GM04504 (cell line): ENCODE measurements at regions not wholly inside any gene's neighbourhood (a gene's known extent, or its start where the extent isn't known, plus 50 kb on each side); places are given as distances from the start of the nearest gene placed in this dataset.

Source experiments
- DNase-seq: peaks from one replicate; pipeline ENCODE4 v3.0.0-alpha.2; 2012; ENCODE audit warnings: low read depth

DNA sequence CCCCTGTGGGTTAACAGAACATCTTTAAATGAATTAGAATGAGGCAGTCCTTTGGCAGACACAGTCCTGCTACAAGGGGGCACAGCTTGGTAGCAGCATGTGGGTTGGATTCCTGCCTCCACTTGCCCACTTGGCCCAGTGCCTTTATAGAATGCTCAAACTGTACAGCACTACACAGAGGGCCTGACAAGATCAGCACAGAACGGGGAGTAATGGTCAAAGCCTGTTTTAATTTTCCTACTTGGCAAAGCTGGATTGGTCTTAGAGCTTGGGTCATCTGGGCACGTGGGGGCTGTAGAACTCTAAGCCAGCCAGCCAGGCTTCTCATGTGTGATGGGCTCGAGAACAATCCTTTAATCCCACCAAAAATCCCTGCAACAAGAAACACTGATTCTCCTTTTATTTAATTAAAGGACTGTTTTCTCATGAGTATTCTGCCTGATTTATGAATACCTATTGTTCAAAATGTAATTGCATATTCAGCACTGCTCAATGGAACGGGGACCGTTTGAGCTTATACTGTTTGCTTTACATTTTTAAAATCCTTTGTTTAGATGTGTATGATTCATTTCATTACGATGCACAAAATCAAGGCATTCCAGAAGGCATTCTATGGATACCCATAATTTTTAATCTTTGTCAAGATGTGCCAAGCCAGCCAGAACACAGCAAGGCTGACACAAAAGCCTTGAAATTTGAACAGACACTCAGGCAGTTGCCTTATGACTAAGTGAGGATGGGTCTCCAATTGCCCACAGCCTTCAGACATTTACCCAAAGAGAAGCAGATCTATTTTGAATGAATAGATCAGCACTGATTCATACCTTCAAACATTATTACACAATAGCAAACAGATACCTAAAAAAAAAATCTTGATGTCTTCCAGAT is 249.3 kb upstream of the TGFBR2 start:
- DNase-seq = no peak

DNA sequence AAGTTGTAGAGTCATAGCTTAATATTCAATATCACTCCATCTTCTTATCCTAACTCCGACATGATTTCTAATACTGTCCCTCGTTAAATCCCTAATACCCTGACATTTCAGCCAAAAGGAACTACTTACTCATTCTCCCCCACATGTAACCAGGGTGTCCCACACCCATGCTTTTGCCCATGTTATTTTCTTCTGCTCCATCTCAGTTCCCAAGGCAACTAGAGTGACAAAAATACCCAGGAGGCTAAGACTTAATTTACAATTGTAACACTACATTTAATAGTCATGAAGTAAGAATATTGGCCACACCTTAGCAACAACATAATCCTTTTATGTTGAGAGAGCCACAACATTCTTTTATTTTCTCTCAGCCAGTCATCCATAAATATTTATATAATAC is 248.5 kb upstream of the TGFBR2 start:
- no peak for DNase-seq

DNA sequence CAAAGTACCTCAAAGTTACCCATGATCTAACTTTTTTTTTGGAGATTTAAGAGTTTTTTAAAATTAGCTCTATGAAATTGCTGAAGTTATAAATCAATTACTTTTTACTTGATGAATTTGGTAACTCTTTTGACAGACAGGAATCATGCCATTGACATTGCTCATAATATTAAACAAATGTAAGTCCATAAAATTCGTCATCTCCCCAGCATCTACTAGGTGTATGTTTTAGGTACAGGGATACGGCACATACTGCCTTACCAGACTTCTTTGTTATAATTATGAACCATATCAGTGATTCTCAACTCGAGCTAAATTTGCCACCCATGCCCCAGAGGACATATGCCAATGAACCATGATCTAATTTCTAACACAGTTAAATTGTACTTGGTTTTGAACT is 247.5 kb upstream of the TGFBR2 start:
- no peak for DNase-seq

DNA sequence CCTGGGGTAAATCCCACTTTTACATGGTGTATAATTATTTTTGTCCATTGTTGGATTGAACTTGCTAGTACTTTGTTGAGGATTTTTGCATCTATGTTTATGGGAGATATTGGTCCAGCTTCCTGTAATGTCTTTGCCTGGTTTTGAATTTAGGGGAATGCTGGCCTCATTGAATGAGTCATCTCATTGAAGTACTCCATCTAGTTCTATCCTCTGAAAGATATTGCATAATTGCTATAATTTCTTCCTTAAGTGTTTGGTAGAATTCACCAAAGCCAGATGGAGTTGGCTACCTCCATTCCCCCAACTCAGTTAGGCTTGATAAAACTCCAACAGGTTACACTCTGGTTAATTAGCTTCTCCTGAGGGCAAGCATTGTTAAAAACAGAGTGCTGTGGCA is 237.4 kb upstream of the TGFBR2 start:
- peak; percentile 56 for DNase-seq

DNA sequence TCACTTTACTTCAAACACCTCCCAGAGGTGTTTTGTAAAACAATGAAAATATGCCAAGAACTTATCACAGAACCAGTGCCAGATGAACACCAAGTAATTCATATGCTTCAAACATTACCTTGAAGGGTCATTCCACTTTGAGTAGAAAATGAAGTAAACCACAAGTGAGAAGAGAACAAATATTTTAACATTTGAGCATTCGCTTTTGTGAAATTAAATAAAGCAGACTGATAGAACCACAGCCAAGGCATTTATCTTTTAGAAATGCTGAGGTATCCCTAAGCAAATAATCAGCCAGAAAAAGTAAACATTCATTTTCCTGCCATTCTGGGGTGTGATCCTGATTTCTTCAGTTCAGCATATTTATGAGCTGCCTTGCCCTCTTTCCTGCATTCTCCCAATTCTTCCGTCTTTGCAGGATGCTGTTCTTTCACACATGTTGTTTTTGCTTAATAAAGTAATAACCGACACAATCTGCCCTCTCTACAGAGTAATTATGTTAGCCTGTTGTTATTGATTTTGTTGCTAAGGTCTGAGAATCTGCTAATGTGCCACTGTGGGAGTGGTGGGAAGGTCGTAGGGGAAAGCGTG is 235.6 kb upstream of the TGFBR2 start:
- peak; percentile 27 for DNase-seq

DNA sequence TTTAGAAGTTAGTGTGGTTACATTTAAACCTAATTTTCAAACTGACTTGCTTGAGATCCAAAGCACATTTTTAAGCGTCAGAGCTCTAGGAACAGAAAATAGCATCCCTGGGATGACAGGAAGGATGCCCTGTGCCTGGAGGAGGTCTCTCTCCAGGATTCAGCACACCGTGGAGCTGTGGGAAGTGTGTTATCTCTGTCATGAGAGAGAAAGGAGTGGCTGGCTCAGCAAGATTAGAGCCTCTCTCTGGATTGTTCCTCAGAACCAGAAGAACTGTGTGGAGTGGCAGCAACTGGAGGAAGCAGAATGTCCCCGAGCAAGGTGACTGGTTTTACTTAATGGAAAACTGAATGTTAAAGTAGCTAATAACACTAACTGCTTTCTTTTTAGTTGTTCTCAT is 233.6 kb upstream of the TGFBR2 start:
- no peak for DNase-seq

DNA sequence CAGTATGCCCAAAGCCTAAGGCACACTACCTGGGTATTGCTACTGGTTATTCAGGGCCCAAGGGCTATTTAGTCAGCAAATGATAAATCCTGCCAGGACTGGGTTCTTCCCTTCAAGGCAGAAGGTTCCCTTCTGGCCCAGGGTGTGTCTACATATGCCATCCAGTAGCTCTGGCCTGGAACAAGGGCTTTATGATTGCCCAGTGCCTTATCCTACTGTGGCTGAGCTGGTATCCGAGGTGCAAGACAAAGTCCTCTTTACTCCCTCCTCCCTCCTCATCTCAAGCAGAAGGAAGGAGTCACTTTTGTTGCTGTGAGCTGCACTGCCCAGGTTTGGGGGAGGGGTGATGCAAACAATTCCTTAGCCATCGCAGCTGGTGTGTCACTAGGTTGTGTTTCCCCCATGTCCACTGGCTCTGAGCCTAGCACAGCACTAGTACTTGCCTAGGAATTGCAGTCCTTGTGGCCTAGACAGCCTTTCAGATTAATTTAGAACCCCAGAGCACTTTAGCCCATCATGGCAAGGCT is 221.8 kb upstream of the TGFBR2 start:
- DNase-seq = no peak

DNA sequence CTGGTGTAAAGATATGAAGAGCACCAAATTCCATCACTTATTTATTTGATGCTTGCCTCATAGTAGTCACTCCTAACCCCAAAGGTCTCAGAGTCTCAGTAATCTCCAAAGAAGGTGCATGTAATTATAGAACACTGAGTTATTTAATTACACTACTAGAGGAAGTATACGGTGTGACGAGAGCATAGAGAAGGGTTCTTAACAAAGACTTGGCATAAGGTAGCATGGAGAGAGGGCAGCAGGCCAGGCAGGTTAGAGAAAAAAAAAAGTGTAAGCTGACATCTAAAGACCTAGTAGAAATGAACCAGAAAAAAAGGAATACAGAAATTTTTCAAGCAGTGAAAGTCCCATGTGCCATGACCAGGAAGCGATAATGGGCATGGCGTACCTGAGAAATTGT is 213.3 kb upstream of the TGFBR2 start:
- no peak for DNase-seq

DNA sequence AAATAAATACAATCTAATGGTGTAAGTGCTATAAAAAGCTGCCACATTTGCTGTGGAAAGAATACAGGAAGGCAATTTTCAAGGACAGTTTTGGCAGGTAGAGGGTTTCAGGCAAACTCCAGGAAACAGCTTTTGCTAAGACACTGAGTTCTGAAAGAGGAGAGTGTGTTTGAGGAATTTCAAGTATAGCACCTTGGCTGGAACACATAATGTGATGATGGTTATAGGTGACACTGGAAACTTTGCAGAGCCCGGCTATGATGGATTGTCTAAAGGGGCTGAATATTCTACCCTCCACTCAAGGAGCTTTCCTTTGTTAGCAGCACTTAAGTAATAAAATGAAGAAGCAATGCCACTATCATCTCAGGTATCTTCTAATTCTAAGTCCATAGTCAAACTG is 209.4 kb upstream of the TGFBR2 start:
- DNase-seq = no peak

DNA sequence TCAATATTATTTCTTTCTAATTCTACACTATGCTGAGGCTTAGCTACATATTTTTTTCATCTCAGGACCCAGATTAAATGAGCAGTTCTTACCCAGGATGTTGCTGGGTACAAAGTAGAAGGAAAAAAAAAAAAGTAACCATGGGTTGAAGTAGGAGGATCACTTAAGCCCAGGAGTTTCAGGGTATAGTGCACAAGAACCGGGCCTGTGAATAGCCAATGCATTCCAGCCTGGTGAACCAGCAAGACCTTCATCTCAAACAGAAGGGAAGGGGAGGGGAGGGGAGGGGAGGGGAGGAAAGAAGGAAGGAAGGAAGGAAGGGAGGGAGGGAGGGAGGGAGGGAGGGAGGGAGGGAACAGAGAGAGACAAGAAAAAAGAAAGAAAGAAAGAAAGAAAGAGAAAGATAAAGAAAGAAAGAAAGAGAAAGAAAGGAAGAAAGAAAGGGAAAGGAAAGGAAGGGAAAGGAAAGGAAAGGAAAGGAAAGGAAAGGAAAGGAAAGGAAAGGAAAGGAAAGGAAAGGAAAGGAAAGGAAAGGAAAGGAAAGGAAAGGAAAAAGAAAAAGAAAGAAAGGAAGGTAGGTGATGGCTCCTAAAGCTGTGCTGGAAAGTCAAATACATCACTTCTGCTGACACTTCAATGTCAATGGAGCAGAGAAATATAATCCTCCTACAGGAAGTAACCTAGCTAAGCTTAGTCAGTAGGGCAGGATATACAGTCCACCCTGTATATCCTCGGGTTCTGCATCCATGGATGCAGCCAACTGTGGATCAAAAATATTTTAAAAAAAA is 206.8 kb upstream of the TGFBR2 start:
- DNase-seq = no peak

DNA sequence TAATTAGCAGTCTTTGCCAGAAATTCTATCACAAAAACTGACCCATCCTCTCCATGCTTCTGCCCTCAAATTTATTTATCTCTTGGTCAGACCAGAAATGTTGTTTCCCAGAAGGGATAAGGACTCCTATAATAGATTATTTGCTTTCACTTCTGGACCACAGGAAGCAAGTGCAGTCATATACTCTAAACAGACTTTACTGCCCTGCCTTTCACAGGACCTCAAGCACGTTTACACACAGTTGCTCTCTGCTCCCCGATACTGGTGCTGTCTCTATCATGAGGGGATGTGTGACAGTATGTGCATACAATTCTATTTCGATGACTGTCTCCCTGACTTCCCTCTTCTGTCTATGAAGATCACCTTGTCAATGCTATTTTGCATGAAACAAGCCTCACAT is 205.5 kb upstream of the TGFBR2 start:
- DNase-seq = no peak

DNA sequence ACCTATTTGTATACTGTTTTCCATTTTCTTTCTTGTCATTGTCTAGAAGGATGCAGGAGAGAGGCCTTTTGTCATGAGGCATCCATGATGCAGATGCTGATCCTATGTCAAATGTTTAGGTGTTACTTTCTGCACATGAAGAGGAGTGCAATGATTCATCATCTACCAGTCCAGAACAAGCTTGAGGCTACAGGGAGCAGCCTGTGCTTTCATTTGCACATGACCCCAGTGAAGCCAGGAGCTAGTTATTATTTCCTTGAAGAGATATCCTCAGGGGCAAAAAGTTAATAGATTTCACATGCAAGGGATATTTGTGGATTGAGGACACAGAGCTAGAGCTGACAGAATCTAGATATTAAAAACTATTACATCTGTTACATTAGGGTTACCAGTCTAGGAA is 204.4 kb upstream of the TGFBR2 start:
- DNase-seq = peak; percentile 24

DNA sequence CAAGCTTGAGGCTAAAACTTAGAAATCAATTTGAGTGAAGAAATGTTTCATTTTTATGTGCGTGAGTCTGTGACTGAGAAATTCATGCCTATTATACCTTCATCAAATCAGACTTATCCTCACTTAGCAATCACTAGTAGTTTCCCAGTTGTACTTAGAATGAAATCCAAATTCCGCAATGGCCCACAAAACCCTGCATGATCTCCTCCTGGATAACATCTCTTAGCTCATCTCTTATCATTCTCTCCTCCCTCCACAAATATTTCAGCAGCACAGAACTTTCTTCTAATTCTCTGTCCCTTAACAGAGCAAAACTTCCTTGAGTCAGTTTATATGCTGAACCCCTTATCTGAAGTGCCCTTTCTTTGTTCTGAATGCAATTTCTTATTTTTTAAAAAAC is 198.8 kb upstream of the TGFBR2 start:
- DNase-seq = no peak

DNA sequence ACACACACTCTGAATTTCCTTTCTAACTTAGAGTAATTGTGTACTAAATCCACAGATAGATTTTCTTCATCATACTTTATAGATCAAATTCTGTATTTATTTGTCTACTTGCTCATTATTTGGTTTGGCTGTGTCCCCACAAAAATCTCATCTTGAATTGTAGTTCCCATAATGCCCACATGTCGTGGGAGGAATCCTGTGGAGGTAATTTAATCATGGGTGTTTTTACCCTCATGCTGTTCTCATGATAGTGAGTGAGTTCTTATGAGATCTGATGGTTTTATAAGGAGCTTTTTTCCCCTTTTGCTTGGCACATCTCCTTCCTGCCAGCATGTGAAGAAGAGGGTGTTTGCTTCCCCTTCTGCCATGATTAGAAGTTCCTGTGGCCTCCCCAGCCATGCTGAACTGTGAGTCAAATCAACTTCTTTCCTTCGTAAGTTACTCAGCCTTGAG is 198.3 kb upstream of the TGFBR2 start:
- no peak for DNase-seq

DNA sequence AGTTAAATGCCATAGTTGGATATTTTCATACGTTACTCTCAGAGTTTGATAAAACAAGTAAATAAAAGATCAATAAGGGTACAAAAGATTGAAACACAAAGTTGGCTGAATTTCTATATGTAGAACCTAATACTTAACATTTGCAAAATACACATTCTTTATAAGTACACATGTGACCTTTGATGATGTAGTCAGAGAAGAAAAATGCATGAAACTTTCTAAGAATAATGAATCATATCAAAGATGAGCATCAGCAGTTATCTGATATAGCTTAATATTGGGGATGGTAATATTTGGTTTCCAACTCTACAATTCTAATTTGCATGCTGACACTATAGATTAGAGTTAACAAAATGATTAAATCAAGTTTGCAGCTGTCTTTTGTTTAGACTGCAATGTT is 188.0 kb upstream of the TGFBR2 start:
- DNase-seq = no peak

DNA sequence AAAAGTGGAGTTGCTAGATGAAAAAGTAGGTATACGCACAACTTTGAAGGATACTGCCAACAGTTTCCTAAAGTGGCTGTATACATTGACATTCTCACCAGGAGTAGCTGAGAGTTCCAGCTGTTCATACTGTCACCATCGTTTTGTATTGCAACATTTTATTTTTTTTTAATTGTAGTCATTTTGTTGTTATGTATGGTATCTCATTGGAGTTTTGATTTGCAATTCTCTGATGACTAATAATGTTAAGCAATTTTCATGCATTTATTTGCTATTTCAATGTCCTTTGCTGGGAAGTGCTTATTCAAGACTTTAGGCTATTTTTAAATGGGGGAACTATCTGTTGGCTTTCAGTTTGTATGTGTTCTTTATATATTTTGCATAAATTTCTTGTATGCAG is 185.1 kb upstream of the TGFBR2 start:
- no peak for DNase-seq

DNA sequence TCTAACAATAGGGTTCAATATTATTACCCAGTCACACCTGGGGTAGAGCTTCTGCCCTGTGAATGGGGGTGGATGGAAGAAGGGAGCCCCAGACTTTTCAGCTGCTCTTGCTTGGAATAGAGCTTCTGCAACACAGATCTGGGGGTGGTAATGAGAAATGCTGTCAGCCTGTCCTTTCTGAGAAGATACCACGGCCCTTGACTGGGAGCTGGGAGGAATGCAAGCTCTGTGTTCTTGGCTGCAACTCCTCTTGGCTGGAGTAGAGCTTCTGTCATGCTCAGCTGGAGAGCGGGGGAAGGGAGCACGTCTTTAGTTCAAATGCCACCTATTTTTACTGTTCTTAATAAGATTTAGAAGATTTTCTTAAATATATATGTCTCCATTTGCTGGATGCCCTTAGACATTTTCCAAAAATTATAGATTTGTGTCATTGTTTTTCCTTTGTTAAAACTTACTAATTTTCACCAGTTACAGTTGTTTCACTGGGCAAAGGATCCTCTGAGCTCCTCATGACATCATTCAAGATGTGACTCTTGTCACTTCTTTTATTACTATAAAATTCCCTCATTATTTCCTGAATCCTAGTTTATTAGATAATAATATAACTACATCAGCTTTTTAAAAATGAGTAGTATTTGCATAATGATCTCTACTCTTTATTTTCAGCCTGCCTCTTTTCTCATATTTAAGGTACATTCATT is 180.0 kb upstream of the TGFBR2 start:
- no peak for DNase-seq

DNA sequence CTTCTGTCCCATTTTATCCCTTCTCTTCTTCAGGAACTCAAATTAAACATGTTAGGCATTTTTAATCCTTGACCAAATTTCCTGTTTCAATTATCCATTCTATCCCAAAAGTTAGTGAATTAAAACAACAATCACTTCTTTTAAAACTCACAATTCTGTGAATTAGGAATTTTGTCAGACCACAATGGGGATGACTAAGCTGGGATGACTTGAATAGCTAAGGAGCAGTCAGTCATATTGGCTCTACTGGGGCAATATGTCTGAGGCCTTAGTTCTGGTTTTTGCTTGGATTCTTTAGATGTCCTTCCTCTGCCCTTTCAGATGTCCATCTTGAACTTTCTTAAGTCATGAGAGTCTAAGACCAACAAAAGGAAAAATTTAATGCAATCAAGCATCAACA is 178.2 kb upstream of the TGFBR2 start:
- DNase-seq = no peak

DNA sequence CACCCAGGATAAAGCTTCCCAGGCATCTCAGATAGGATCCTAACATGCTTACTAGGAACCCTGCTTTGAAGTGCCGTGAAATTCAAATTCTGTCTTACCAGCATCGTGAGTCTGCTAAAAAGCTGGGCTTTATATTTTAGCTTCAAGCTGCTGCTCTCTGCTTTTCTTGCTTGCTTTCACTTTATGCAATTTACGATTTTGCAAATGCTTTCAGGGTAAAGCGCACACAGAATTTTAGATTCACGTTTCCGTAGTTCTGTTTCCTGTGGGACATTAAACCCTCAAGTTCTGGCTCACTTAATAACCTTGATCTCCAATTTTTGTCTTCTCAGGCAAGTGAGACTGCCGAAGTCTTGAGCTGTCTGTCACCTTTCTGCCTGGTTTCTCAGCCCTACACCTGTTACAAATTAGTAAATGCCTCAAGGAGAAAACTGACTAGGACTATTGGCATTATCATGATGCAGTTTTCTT is 170.5 kb upstream of the TGFBR2 start:
- no peak for DNase-seq

DNA sequence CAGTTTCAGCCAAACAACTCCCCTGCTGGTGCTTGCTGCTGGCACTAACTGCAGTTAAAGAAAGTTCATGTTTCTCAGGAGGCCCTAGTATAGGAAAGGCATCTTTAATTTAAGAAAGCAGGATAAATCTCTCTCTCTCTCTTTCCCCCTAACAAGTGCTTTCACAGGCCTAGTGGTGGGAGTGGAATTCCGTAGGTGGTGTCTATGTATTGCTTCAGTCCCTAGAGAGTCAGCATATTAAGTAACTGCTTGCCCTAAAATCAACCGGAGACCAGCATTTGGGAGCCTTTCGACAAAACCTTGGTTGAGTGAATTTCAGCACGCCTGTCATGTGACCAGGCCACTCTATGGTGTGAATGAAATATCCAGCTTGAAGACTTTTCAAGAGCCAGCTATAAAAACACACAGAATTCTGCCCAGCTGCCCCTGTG is 169.2 kb upstream of the TGFBR2 start:
- no peak for DNase-seq

DNA sequence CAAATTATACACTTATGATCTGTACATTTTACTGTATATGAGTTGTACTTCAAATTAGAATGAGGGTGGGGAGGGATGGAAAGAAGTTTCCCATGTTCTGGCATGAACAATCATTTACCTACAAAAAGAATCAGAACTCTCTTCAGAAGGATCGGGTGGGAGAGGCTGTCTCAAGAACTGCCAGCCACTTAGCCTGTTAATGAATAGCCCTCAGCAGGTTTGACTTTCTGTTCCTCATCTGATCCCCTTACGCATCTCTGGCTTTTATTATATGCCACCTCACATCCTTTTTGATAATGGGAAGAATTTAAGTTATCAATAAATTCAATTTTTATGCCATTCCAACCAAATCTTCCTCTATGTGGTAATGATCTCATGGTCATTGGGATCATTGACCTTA is 168.3 kb upstream of the TGFBR2 start:
- no peak for DNase-seq
